Activated CD8-positive, alpha-beta T cell treated with anti-CD3 and anti-CD28 coated beads for 36 hours (primary cell): ENCODE measurements at regions not wholly inside any gene's neighbourhood (a gene's known extent, or its start where the extent isn't known, plus 50 kb on each side); places are given as distances from the start of the nearest gene placed in this dataset.

Source experiments
- ATAC-seq: fragments of 200-7000 bp; cut with Tn5 transposase; one replicate; pipeline ENCODE4 v1.10.0; 2021; ENCODE audit warnings: mild to moderate bottlenecking, moderate library complexity
- CTCF ChIA-PET: fragments of 350-600 bp; sonication (Branson Sonifier 250); formaldehyde crosslinking; loops from one replicate; lab custom pipeline; 2021; ENCODE audit warnings: antibody characterized with exemption; lab: Charles Lee
- POLR2A ChIA-PET: fragments of 350-600 bp; sonication (Branson Sonifier 250); formaldehyde crosslinking; loops from one replicate; lab custom pipeline; 2021; ENCODE audit warnings: antibody characterized with exemption; lab: Charles Lee
- DNase-seq: peaks from one replicate; pipeline ENCODE4 v3.0.0-alpha.2; 2020
- H3K27ac Mint-ChIP-seq: one replicate; pipeline ENCODE4 v1.8.0; 2021; ENCODE audit warnings: mild to moderate bottlenecking, mixed read lengths
- H3K27me3 Mint-ChIP-seq: one replicate; pipeline ENCODE4 v1.8.0; 2021; ENCODE audit warnings: mixed read lengths
- H3K36me3 Mint-ChIP-seq: one replicate; pipeline ENCODE4 v1.8.0; 2021; ENCODE audit warnings: low read depth, mixed read lengths
- H3K4me1 Mint-ChIP-seq: one replicate; pipeline ENCODE4 v1.8.0; 2021; ENCODE audit warnings: low read depth, mixed read lengths
- H3K4me3 Mint-ChIP-seq: one replicate; pipeline ENCODE4 v1.8.0; 2021; ENCODE audit warnings: mild to moderate bottlenecking, moderate library complexity, mixed read lengths
- H3K9me3 Mint-ChIP-seq: one replicate; pipeline ENCODE4 v1.8.0; 2021; ENCODE audit warnings: mixed read lengths
- intact Hi-C: fragments of 100-400 bp; cut with micrococcal nuclease; formaldehyde crosslinking; loops from one replicate; pipeline ENCODE4 v1.10.0; 2022
- TF ChIP-seq, protein P1 (sequence below): fragments of 200-600 bp; IDR thresholded peaks from one replicate; pipeline ENCODE4 v1.8.0; 2022; ENCODE audit warnings: antibody characterized with exemption, mild to moderate bottlenecking

DNA sequence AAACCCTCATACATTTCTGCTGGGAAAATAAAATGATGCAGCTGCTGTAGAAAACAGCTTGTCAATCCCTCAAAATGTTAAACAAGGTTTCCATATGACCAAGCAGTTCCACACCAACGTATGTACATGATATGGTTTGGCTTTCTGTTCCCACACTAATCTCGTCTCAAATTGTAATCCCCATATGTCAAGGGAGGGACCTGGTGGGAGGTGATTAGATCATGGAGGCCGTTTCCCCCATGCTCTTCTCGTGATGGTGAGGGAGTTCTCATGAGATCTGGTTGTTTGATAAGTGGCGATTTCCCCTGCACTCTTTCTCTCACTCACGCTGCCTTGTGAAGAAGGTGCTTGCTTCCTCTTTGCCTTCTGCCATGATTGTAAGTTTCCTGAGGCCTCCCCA, 100.6 kb upstream of the SLC24A5 start:
- TF ChIP-seq, protein P1, sequence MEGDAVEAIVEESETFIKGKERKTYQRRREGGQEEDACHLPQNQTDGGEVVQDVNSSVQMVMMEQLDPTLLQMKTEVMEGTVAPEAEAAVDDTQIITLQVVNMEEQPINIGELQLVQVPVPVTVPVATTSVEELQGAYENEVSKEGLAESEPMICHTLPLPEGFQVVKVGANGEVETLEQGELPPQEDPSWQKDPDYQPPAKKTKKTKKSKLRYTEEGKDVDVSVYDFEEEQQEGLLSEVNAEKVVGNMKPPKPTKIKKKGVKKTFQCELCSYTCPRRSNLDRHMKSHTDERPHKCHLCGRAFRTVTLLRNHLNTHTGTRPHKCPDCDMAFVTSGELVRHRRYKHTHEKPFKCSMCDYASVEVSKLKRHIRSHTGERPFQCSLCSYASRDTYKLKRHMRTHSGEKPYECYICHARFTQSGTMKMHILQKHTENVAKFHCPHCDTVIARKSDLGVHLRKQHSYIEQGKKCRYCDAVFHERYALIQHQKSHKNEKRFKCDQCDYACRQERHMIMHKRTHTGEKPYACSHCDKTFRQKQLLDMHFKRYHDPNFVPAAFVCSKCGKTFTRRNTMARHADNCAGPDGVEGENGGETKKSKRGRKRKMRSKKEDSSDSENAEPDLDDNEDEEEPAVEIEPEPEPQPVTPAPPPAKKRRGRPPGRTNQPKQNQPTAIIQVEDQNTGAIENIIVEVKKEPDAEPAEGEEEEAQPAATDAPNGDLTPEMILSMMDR: no peak
- intact Hi-C loops: no loop called here
- Mint-ChIP-seq H3K9me3 (no peaks in the 10 kb centered on the region), H3K27ac (no peak overlapping the region), H3K36me3 (no peaks in the 10 kb centered on the region), H3K4me3 (no peak overlapping the region), H3K4me1 (no peaks in the 10 kb centered on the region), H3K27me3 (no peaks in the 10 kb centered on the region)
- ATAC-seq: no peak
- ChIA-PET POLR2A (no interaction called here), CTCF (no interaction called here)
- DNase-seq: no peak

DNA sequence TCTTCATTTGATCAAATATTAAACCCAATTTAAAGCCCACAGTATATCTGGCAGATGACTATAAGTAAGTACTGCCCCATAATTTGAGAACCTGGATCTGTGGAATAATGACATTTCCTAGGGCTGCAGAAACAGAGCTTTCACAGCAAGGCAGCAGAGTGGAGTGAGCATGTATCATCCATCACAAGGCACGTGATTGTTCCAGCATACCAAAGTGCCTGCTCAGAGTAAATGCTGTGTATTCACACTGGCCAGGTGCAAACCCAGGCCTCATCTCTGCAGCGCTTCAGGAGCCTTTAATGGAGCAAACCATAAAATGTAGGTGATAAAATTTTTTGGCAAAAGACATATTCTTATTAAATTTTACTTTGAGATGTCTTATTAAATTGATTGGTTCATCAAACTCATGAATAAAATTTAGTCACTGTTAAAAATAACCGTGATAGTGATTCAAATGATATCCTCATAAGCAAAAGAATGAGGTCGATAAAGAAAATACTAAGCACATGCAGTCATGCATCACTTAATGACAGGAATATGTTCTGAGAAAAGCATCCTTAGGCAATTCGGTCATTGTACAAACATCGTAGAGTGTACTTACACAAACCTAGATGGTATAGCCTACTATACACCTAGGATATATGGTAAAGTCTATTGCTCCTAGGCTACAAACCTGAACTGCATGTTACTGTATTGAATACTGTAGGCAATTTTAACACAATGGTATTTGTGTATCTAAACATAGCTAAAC, 99.3 kb upstream of the SLC24A5 start:
- H3K4me1 Mint-ChIP-seq: no peaks in the 10 kb centered on the region
- intact Hi-C loops: no loop called here
- ChIA-PET CTCF (no interaction called here), POLR2A (no interaction called here)
- no peaks in the 10 kb centered on the region for H3K36me3 Mint-ChIP-seq
- no peak overlapping the region for H3K4me3 Mint-ChIP-seq
- H3K9me3 Mint-ChIP-seq: no peaks in the 10 kb centered on the region
- TF ChIP-seq, protein P1: no peak
- H3K27ac Mint-ChIP-seq: no peak overlapping the region
- DNase-seq (no peak), ATAC-seq (no peak)
- H3K27me3 Mint-ChIP-seq: peaks cover 3% of the 10 kb centered on the region

GRCh38 chr15:48025118-48025517, 95.7 kb upstream of the SLC24A5 start:
- ChIA-PET CTCF (no interaction called here), POLR2A (no interaction called here)
- no peak for ATAC-seq
- Mint-ChIP-seq H3K27me3 (peaks cover 7% of the 10 kb centered on the region), H3K4me1 (no peaks in the 10 kb centered on the region), H3K27ac (no peak overlapping the region), H3K9me3 (no peaks in the 10 kb centered on the region), H3K4me3 (no peak overlapping the region), H3K36me3 (no peaks in the 10 kb centered on the region)
- intact Hi-C loops: no loop called here
- TF ChIP-seq, protein P1: no peak
- no peak for DNase-seq

DNA sequence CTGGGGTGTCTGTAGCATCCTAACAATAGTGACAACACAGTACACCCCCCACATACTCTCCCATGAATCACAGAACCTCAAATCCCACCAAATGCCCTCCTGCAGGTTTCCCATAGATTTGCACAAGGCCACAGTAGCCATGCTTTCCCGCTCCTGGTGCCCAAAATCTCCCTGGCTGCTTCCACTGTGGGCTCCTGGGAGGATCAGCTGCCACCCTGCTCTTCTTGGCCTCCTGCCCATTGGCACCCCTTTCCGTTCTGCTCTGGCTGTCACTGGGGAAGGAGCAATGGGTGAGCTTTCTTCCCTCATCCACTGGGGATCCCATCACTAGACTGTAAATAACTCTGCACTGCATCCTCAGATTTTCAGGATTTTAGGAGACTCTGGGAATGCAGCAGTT, 92.1 kb upstream of the SLC24A5 start:
- ChIA-PET POLR2A (interaction anchor here (1.3 kb wide), 1 partner anchor 16 kb away, joined by 4 read pairs; no protein-coding TSS in a partner anchor), CTCF (no interaction called here)
- ATAC-seq (no peak), DNase-seq (no peak)
- TF ChIP-seq, protein P1: no peak
- no peaks in the 10 kb centered on the region for H3K9me3 Mint-ChIP-seq
- no peaks in the 10 kb centered on the region for H3K4me1 Mint-ChIP-seq
- no peaks in the 10 kb centered on the region for H3K36me3 Mint-ChIP-seq
- H3K4me3 Mint-ChIP-seq: no peak overlapping the region
- no peak overlapping the region for H3K27ac Mint-ChIP-seq
- peaks cover 7% of the 10 kb centered on the region for H3K27me3 Mint-ChIP-seq
- intact Hi-C loops: no loop called here

GRCh38 chr15:48029642-48030041, 91.1 kb upstream of the SLC24A5 start:
- intact Hi-C loops: no loop called here
- ChIA-PET CTCF (no interaction called here), POLR2A (no interaction called here)
- DNase-seq (no peak), ATAC-seq (no peak)
- Mint-ChIP-seq H3K36me3 (no peaks in the 10 kb centered on the region), H3K9me3 (no peaks in the 10 kb centered on the region), H3K27ac (no peak overlapping the region), H3K27me3 (peaks cover 9% of the 10 kb centered on the region), H3K4me3 (no peak overlapping the region), H3K4me1 (no peaks in the 10 kb centered on the region)
- TF ChIP-seq, protein P1: no peak
